DMS 273 (cell line): ENCODE measurements at regions not wholly inside any gene's neighbourhood (a gene's known extent, or its start where the extent isn't known, plus 50 kb on each side); places are given as distances from the start of the nearest gene placed in this dataset.

Source experiments
- DNase-seq: peaks from one replicate; lab custom pipeline; 2025; ENCODE audit not compliant: unreplicated experiment; lab: John Stamatoyannopoulos, UW

DNA sequence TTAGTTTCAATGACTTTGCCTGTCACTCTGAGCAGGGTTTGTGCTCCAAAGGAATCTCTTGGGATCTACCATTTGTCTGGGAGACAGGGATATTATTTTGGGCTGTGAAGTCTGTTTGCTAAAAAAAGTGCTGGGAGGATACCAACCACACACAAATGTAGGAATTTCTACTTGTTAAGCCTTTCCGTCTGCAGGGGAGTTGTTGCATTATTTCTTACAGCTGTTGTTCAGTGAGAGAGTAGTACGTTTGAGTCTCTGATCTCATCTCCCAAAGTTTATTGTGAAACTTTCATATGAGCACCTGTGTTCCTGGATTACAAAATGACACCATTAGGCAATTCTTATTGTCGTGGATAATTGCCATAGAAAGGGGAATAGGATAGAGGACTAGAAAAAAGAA lies 78.3 kb upstream of the SEMA6A start:
- DNase-seq = no peak

DNA sequence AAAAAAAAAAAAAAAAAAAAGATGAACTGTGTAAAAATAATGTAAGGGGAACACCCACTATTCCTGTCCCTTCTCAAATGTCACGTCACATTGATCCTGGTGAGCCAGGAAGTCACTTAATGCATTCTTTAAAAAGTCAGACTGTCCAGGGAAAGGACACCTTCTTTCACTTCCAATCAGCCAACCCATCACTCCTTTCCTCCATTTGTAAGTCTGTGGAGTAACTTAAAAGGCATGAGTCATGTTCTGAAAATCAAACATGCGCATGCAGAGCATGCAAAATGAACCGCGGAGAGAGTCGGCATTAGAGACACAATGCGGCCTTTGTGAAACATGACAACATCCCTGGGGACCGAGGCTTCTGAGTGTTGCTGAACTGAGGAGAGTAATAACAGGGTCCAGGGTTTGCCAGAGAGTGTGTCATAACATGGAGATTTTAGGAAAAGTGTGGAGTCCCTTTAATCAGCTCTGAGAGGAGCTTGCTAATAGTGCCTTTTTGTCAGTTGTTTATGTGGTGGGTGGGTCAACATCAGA lies 77.6 kb upstream of the SEMA6A start:
- peak; percentile 57 for DNase-seq

GRCh38 chr5:116651653-116652052 lies 77.0 kb upstream of the SEMA6A start:
- no peak for DNase-seq

GRCh38 chr5:116650964-116651363 lies 76.3 kb upstream of the SEMA6A start:
- DNase-seq = no peak

DNA sequence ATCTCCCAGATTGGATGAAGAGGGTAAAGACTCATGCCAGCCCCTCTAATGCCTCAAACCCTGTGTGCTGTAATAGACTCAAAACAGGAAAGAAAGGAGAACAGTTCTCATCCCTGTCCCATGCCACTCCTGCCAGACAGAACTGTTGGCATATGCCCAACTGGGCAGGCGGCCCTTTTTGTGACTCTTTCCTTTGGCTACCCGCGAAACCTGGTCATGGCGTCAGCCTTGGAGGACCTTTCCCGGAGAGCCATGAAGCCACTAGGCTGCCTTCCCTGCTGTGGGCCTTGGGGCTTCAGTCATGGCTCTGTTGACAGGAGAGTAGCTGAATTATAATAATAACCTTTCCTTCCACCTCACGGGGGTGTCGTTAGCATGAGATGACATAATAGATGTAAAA lies 75.9 kb upstream of the SEMA6A start:
- no peak for DNase-seq

DNA sequence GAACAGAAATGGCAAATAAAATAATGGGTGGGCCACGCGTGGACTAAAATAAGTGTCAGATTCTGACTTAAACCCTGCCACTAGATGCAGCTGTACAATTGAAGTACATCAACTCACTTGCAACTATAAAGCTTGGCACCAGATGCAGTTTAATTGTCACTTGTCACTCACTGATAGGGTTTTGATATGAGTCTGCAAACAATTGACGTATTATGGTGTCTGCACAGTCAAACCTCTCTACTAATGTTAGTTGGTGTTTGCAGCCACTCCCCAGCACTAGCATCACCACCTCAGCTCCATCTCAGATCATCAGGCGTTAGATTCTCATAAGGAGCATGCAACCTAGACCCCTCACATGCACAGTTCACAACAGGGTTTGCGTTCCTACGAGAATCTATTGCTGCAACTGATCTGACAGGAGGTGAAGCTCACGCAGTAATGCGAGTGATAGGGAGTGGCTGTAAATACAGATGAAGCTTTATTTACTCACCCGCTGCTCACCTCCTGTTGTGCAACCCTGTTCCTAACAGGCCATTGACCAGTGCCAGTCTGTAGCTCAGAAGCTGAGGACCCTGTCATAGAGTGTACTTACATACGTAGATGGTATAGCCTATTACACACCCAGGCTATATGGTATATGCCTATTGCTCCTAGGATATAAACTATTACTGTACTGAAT lies 72.1 kb upstream of the SEMA6A start:
- no peak for DNase-seq

DNA sequence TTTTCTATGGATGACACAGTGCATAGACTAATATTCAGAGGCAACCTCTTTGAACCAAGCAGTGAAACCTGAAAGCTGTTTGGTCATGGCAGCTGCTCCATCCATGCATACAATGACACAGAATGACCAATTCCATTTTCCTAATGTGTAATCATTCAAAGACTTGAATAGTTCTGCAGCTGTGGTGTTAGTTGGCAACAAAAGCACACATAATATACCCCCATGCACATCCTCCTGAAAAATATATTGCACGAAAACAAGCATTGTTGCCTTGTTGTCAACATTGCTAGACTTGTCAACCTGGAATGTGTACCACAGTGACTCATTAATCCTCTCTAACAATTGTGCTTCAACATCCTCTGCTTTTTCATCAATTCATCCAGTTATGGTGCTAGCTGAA lies 71.0 kb upstream of the SEMA6A start:
- DNase-seq = no peak

DNA sequence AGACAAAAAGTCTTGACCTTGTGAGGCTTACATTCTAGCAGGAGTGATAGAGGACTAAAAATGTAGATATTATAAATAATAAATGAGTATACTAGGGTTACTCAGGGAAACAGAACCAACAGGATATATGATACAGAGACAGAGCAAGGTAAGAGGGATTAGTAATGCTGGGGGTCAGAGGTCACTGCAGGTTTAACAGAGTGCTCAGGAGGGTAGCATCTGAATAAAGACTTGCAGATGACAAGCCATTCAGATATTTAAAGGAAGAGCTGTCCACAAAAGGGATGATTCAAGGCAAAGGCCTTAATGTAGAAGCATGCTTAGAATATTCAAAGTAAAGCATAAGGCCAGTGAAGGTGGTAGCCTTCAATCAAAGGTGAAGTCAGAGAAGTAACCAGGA lies 65.6 kb upstream of the SEMA6A start:
- DNase-seq = no peak

DNA sequence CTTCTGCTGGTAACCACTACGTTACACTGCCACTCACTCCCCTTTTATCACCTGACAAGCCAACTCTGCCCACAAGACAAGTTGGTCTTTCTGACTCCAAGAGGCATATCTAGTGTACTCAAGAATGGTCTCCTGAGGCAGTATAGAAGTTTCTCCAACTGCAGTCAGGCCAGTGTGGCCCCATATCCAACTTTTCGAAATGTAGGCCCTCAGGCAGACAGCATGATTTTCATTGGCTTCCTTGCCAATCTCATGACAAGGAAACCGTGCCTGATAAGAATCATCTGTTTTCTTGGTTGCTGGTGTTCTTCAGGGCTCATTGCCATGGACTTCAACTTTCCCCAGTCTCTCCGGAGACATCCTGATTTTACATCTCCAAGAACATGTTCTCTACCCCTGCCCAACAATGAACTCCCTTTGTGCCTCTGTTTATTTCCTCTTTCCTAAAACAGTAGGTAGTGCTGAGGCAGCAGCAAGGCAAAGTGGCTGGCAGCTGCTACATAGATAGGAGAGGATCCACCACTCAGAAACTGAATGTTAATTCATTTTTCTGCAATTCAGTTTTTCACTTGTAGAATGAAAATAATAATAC lies 62.6 kb upstream of the SEMA6A start:
- no peak for DNase-seq

DNA sequence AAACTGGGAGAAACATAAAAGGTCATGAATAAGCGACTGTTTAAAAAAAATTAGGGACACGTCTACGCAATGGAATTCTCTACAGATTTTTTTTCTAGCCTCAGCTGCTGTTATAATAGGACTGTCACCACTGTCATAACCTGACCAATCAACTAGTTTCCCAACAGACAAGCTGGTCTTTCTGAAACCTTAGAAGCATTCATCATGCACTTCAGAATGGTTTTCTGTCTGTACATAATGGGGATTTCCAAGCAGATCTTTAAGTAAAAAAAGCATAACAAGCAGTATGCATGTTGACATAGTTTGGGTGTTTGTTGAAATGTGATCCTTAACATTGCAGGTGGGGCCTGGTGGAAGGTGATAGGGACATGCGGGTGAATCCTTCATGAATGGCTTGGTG lies 58.3 kb upstream of the SEMA6A start:
- DNase-seq = no peak

GRCh38 chr5:116631147-116631546 lies 56.5 kb upstream of the SEMA6A start:
- DNase-seq = no peak

GRCh38 chr5:116629168-116629567 lies 54.5 kb upstream of the SEMA6A start:
- no peak for DNase-seq

DNA sequence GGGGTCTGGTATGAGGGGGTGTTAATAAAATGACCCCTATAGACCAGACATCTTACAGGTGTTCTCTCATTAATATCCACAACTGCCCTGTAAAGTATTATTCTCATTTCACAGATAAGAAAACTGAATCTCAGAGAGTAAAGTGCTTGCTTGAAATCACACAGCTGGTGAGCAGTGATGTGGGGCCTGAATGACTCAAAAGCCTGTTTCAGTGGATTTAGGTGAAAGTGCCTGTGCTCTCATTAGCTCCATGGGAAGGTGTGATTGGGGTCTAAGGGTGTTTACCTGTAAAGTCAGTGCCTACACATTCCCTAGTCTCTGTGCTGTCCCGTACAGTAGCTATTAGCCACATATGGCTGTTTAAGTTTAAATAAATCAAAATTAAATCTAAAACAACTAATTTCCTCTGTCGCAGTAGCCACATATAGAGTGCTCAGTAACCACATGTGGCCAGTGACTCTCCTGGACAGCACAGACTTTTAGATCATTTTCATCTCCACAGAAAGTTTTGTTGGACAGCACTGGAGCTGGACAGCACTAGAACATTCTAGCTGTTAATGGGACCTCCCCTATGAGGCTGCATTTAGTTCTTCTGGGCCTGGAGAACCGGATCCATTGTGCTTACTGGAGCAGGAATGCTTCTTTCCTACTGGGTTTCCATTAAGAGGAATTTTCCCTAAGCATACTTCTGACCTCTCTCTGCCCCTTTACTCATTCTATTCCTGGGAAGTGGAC lies 52.5 kb upstream of the SEMA6A start:
- no peak for DNase-seq

GRCh38 chr5:116626272-116626723 lies 51.7 kb upstream of the SEMA6A start:
- DNase-seq = peak; percentile 90
